ENCODE measurements at regions not wholly inside any gene's neighbourhood (a gene's known extent, or its start where the extent isn't known, plus 50 kb on each side); places are given as distances from the start of the nearest gene placed in this dataset.

- FAIRE-seq (peak; percentile 84), DNase-seq (ENCODE audit: insufficient read length, low spot score) (no peak)
- no peak for TF ChIP-seq CTCF (IDR thresholded peaks at IDR 0.05; ENCODE audit: insufficient read depth, missing control alignments)
Observed at GRCh38 chr18:58814317-58814716, 50.4 kb upstream of the ZNF532 start.

All from D721Med (cell line).